ENCODE measurements at regions not wholly inside any gene's neighbourhood (a gene's known extent, or its start where the extent isn't known, plus 50 kb on each side); places are given as distances from the start of the nearest gene placed in this dataset.

- Histone ChIP-seq H4K20me1 (ENCODE audit: control insufficient read depth, insufficient read depth) (no peaks in the 10 kb centered on the region), H3K4me2 (ENCODE audit: control insufficient read depth, insufficient read depth) (no peak overlapping the region), H3K9me3 (replicated peaks; ENCODE audit: control insufficient read depth, insufficient read depth, low read length) (no peaks in the 10 kb centered on the region), H3K79me2 (ENCODE audit: control insufficient read depth, insufficient read depth, low read length) (no peaks in the 10 kb centered on the region), H3K9ac (ENCODE audit: control insufficient read depth, insufficient read depth, low read length) (no peak overlapping the region), H3K27ac (ENCODE audit: control insufficient read depth, insufficient read depth) (no peak overlapping the region), H3K4me3 (no peak overlapping the region), H3K4me1 (ENCODE audit: control insufficient read depth, insufficient read depth, low read length) (peaks cover 3% of the 10 kb centered on the region; the same call in 1 of the 2 replicates), H3K27me3 (replicated peaks in 1 of 2; ENCODE audit: control insufficient read depth in 2 of 2, insufficient read depth in 2 of 2, low read length in 1 of 2) (peaks cover 0 to 5% of the 10 kb centered on the region in 2 experiments; a peak in 2 of 4 replicates), H2AFZ (ENCODE audit: control insufficient read depth, low read depth, low read length) (no peak overlapping the region), H3K36me3 (ENCODE audit: control insufficient read depth in 2 of 2, insufficient read depth in 2 of 2, low read length in 1 of 2) (no peaks in the 10 kb centered on the region)
- ATAC-seq (no peak), FAIRE-seq (no peak), DNase-seq (ENCODE audit: low read depth, low spot score) (no peak)
- SMC1A ChIA-PET (ENCODE audit: uncharacterized antibody, unreplicated experiment): no interaction called here
- intact Hi-C loops (cut with micrococcal nuclease; ENCODE audit: unreplicated experiment): loop anchor here (10.0 kb wide), 1 partner anchor 164 kb away; no protein-coding TSS in a partner anchor
- POLR2A ChIA-PET: no interaction called here
- RAD21 ChIA-PET (ENCODE audit: unreplicated experiment): no interaction called here
- 19% methylated on average over 4 of the region's 4 CpGs for WGBS (ENCODE audit: insufficient coverage, insufficient replicate concordance, low lambda C conversion rate, missing lambda C conversion rate)
- CTCF ChIA-PET: no interaction called here
- in situ Hi-C loops (cut with MboI): no loop called here
- BruUV-seq (replicated peaks): no TSS peak
- no peak for TF ChIP-seq RCOR1 (conservative IDR thresholded peaks at IDR 0.05; ENCODE audit: low read depth, low read length)
- no peak for TF ChIP-seq BRCA1 (IDR thresholded peaks at IDR 0.05; ENCODE audit: low read depth, low read length)
- TF ChIP-seq ATF3 (IDR thresholded peaks at IDR 0.05; ENCODE audit: borderline replicate concordance, extremely low read depth, low read depth, low read length): no peak
- TF ChIP-seq TCF3 (IDR thresholded peaks at IDR 0.05; ENCODE audit: borderline replicate concordance, insufficient read depth, low read depth, low read length): no peak
- TF ChIP-seq REST (IDR thresholded peaks at IDR 0.05; ENCODE audit: low read depth, low read length): no peak
- TF ChIP-seq GABPA (IDR thresholded peaks at IDR 0.05; ENCODE audit: low read depth): no peak
- no peak for TF ChIP-seq BMI1 (IDR thresholded peaks at IDR 0.05; ENCODE audit: borderline replicate concordance)
- TF ChIP-seq FOXM1 (IDR thresholded peaks at IDR 0.05; ENCODE audit: low read depth, low read length): no peak
- no peak for TF ChIP-seq HDGF (IDR thresholded peaks at IDR 0.05)
- TF ChIP-seq MAX (IDR thresholded peaks at IDR 0.05; ENCODE audit: low read depth, low read length): no peak
- TF ChIP-seq CTCF (IDR thresholded peaks at IDR 0.05 in 2 of 3, conservative IDR thresholded peaks at IDR 0.05 in 1 of 3; ENCODE audit: control insufficient read depth in 2 of 3, extremely low read depth in 1 of 3, insufficient read depth in 1 of 3, low read depth in 3 of 3, low read length in 3 of 3): no peak
- no peak for TF ChIP-seq SP1 (IDR thresholded peaks at IDR 0.05; ENCODE audit: low read depth, low read length)
- no peak for TF ChIP-seq CHD1 (IDR thresholded peaks at IDR 0.05; ENCODE audit: low read depth, low read length)
- no peak for TF ChIP-seq ZNF687 (IDR thresholded peaks at IDR 0.05)
Observed at GRCh38 chr15:70560617-70561328, 202.6 kb downstream of the UACA start.
